Skeletal muscle cell (primary cell): ENCODE measurements at regions not wholly inside any gene's neighbourhood (a gene's known extent, or its start where the extent isn't known, plus 50 kb on each side); places are given as distances from the start of the nearest gene placed in this dataset.
"Not testable (repeated sequence)": the region's sequence is repeated elsewhere in the genome, so short reads cannot be mapped to it uniquely, and the experiment has no call there.

ENCODE experiments used
- DNase-seq: peaks from one replicate; pipeline ENCODE4 v3.0.0-alpha.2; 2010; ENCODE audit warnings: low read depth
- H3K4me3 ChIP-seq: 2 replicates; pipeline ENCODE4 v1.5.1; 2011; ENCODE audit warnings: low read depth, mild to moderate bottlenecking, control low read depth, low read length, moderate library complexity

GRCh38 chr2:154577390-154577789 is 121.1 kb upstream of the KCNJ3 start:
- H3K4me3 ChIP-seq: no peak overlapping the region
- no peak for DNase-seq

GRCh38 chr2:154580767-154581166 is 117.7 kb upstream of the KCNJ3 start:
- H3K4me3 ChIP-seq: no peak overlapping the region
- DNase-seq: no peak

GRCh38 chr2:154582694-154583093 is 115.8 kb upstream of the KCNJ3 start:
- not testable (repeated sequence) for DNase-seq, H3K4me3 ChIP-seq

- not testable (repeated sequence) for H3K4me3 ChIP-seq, DNase-seq
Observed at GRCh38 chr2:154583274-154583673, 115.2 kb upstream of the KCNJ3 start.

GRCh38 chr2:154587739-154588138 is 110.8 kb upstream of the KCNJ3 start:
- no peak for DNase-seq
- H3K4me3 ChIP-seq: no peak overlapping the region

- H3K4me3 ChIP-seq: no peak overlapping the region
- no peak for DNase-seq
Observed at GRCh38 chr2:154588838-154589237, 109.7 kb upstream of the KCNJ3 start.

GRCh38 chr2:154589514-154589913 is 109.0 kb upstream of the KCNJ3 start:
- H3K4me3 ChIP-seq: no peak overlapping the region
- DNase-seq: no peak

GRCh38 chr2:154591294-154591820 is 107.1 kb upstream of the KCNJ3 start:
- H3K4me3 ChIP-seq: no peak overlapping the region
- no peak for DNase-seq

- no peak for DNase-seq
- H3K4me3 ChIP-seq: no peak overlapping the region
Observed at GRCh38 chr2:154599189-154599588, 99.3 kb upstream of the KCNJ3 start.

- no peak for DNase-seq
- no peak overlapping the region for H3K4me3 ChIP-seq
Observed at GRCh38 chr2:154600927-154601494, 97.5 kb upstream of the KCNJ3 start.

- no peak overlapping the region for H3K4me3 ChIP-seq
Observed at GRCh38 chr2:154603682-154604081, 94.8 kb upstream of the KCNJ3 start.

GRCh38 chr2:154608438-154608837 is 90.1 kb upstream of the KCNJ3 start:
- DNase-seq: no peak
- H3K4me3 ChIP-seq: no peak overlapping the region

More at GRCh38 chr2:154603682-154604081, 94.8 kb upstream of the KCNJ3 start:
- DNase-seq: no peak

GRCh38 chr2:154614906-154615305 is 83.6 kb upstream of the KCNJ3 start:
- no peak overlapping the region for H3K4me3 ChIP-seq
- DNase-seq: no peak

GRCh38 chr2:154616659-154617058 is 81.8 kb upstream of the KCNJ3 start:
- DNase-seq: no peak

GRCh38 chr2:154620471-154620870 is 78.0 kb upstream of the KCNJ3 start:
- no peak overlapping the region for H3K4me3 ChIP-seq
- DNase-seq: no peak

More at GRCh38 chr2:154616659-154617058, 81.8 kb upstream of the KCNJ3 start:
- H3K4me3 ChIP-seq: no peak overlapping the region

- H3K4me3 ChIP-seq: no peak overlapping the region
- peak; percentile 11 for DNase-seq
Observed at GRCh38 chr2:154623819-154624218, 74.7 kb upstream of the KCNJ3 start.

GRCh38 chr2:154637456-154637855 is 61.0 kb upstream of the KCNJ3 start:
- DNase-seq: no peak
- no peak overlapping the region for H3K4me3 ChIP-seq

GRCh38 chr2:154638783-154639182 is 59.7 kb upstream of the KCNJ3 start:
- no peak overlapping the region for H3K4me3 ChIP-seq
- DNase-seq: no peak

GRCh38 chr2:154640000-154640399 is 58.5 kb upstream of the KCNJ3 start:
- no peak overlapping the region for H3K4me3 ChIP-seq
- DNase-seq: no peak
